ENCODE measurements at regions not wholly inside any gene's neighbourhood (a gene's known extent, or its start where the extent isn't known, plus 50 kb on each side); places are given as distances from the start of the nearest gene placed in this dataset.

DNA sequence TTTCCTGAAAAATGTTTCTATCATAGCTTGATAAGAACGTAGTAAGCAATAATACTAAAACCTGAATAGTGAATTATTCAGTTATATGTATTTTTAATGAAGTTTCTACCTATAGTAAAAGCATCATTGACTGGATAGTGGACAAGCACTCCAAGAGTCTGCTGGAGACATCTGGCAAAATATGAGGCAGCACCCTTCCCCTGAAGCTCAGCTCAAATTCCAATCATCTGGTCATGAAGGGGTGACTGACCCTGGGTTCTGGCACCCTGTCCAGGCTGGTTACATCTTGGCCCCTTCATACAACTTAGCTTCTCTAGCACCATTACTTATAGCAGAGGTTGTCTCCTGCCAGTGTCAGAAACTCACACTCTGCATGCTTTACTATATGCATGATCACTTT, 455.4 kb downstream of the RAP2B start:
- Histone ChIP-seq H3K27ac (ENCODE audit: low read depth in 1 of 2, low read length in 1 of 2) (no peak overlapping the region), H3K36me3 (ENCODE audit: control insufficient read depth in 4 of 4, insufficient read depth in 4 of 4, low read length in 4 of 4) (peaks cover 0 to 4% (median 0%) of the 10 kb centered on the region in 4 donors), H3K9me3 (ENCODE audit: control insufficient read depth in 4 of 4, insufficient read depth in 3 of 4, low read length in 3 of 4) (peaks cover 0 to 3% (median 0%) of the 10 kb centered on the region in 4 donors), H3K27me3 (ENCODE audit: control insufficient read depth in 3 of 3, insufficient read depth in 3 of 3, low read length in 2 of 3) (no peaks in the 10 kb centered on the region), H3K4me3 (no peak overlapping the region), H3K9ac (ENCODE audit: insufficient read depth in 1 of 2, low read length in 2 of 2) (no peak overlapping the region), H3K4me1 (ENCODE audit: control insufficient read depth in 5 of 5, insufficient read depth in 5 of 5, low read length in 5 of 5) (peaks cover 0 to 5% (median 0%) of the 10 kb centered on the region in 5 donors)
- 33 to 56% methylated on average over 1 of the region's 1 CpG for WGBS, 2 donors
- TF ChIP-seq, protein P1, sequence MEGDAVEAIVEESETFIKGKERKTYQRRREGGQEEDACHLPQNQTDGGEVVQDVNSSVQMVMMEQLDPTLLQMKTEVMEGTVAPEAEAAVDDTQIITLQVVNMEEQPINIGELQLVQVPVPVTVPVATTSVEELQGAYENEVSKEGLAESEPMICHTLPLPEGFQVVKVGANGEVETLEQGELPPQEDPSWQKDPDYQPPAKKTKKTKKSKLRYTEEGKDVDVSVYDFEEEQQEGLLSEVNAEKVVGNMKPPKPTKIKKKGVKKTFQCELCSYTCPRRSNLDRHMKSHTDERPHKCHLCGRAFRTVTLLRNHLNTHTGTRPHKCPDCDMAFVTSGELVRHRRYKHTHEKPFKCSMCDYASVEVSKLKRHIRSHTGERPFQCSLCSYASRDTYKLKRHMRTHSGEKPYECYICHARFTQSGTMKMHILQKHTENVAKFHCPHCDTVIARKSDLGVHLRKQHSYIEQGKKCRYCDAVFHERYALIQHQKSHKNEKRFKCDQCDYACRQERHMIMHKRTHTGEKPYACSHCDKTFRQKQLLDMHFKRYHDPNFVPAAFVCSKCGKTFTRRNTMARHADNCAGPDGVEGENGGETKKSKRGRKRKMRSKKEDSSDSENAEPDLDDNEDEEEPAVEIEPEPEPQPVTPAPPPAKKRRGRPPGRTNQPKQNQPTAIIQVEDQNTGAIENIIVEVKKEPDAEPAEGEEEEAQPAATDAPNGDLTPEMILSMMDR (IDR thresholded peaks at IDR 0.05; ENCODE audit: control extremely low read depth, extremely low read depth) = no peak
- no peak for ATAC-seq (ENCODE audit: insufficient read depth, low FRiP score)
- no peak for DNase-seq

DNA sequence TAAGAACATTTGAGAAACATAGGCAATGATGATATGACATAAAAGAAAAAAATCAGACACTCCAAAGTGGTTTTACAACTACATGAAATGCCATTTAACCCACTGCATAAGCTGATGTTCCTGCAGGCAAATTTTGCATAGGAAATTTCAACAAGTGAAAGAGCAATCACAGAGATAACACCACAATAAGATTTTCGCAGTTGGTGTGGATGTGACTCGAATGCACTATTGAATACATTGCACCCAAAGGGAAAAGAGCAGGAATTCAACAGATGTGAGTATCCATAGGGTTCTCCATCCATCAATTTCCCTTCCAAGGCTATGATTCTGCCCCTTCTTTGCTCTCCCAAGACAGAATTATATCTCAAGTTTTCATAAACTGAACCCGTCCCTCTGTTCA, 456.1 kb downstream of the RAP2B start:
- H3K9ac ChIP-seq (ENCODE audit: insufficient read depth in 1 of 2, low read length in 2 of 2) = no peak overlapping the region
- TF ChIP-seq, protein P1 (IDR thresholded peaks at IDR 0.05; ENCODE audit: control extremely low read depth, extremely low read depth) = no peak
- WGBS, 2 donors = 95% methylated on average over 3 of the region's 3 CpGs
- peaks cover 0 to 4% (median 0%) of the 10 kb centered on the region in 4 donors for H3K36me3 ChIP-seq (ENCODE audit: control insufficient read depth in 4 of 4, insufficient read depth in 4 of 4, low read length in 4 of 4)
- H3K4me1 ChIP-seq (ENCODE audit: control insufficient read depth in 5 of 5, insufficient read depth in 5 of 5, low read length in 5 of 5) = peaks cover 0 to 5% (median 0%) of the 10 kb centered on the region in 5 donors
- H3K4me3 ChIP-seq = no peak overlapping the region
- H3K27ac ChIP-seq (ENCODE audit: low read depth in 1 of 2, low read length in 1 of 2) = no peak overlapping the region
- DNase-seq (no peak), ATAC-seq (ENCODE audit: insufficient read depth, low FRiP score) (no peak)
- H3K9me3 ChIP-seq (ENCODE audit: control insufficient read depth in 4 of 4, insufficient read depth in 3 of 4, low read length in 3 of 4) = peaks cover 0 to 3% (median 0%) of the 10 kb centered on the region in 4 donors
- H3K27me3 ChIP-seq (ENCODE audit: control insufficient read depth in 3 of 3, insufficient read depth in 3 of 3, low read length in 2 of 3) = no peaks in the 10 kb centered on the region

DNA sequence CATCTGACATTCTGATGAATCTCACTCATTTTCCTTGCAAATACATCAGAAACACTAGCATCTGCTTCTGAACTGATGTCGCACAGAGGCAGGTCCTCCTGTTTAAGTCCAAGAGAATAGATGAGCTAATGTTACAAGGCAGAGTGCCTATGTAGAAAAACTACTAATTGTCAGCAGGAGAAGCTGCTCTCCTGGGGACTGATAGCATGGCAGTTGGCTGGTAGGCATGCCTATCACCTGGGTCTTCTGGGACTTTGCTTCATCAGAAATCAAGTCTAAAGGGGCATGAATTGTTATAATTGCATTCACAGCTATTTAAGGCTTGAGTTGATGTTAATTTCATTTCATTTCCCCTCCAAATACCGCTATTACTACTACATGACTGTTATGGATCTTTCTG, 457.2 kb downstream of the RAP2B start:
- peaks cover 0 to 3% (median 0%) of the 10 kb centered on the region in 4 donors for H3K9me3 ChIP-seq (ENCODE audit: control insufficient read depth in 4 of 4, insufficient read depth in 3 of 4, low read length in 3 of 4)
- no peak overlapping the region for H3K4me3 ChIP-seq
- DNase-seq (no peak), ATAC-seq (ENCODE audit: insufficient read depth, low FRiP score) (no peak)
- H3K36me3 ChIP-seq (ENCODE audit: control insufficient read depth in 4 of 4, insufficient read depth in 4 of 4, low read length in 4 of 4) = peaks cover 0 to 4% (median 0%) of the 10 kb centered on the region in 4 donors
- no peak overlapping the region for H3K27ac ChIP-seq (ENCODE audit: low read depth in 1 of 2, low read length in 1 of 2)
- H3K4me1 ChIP-seq (ENCODE audit: control insufficient read depth in 5 of 5, insufficient read depth in 5 of 5, low read length in 5 of 5) = peaks cover 0 to 2% (median 0%) of the 10 kb centered on the region in 5 donors
- H3K27me3 ChIP-seq (ENCODE audit: control insufficient read depth in 3 of 3, insufficient read depth in 3 of 3, low read length in 2 of 3) = no peaks in the 10 kb centered on the region
- TF ChIP-seq, protein P1 (IDR thresholded peaks at IDR 0.05; ENCODE audit: control extremely low read depth, extremely low read depth) = no peak
- no peak overlapping the region for H3K9ac ChIP-seq (ENCODE audit: insufficient read depth in 1 of 2, low read length in 2 of 2)
- 94% methylated on average over 2 of the region's 2 CpGs for WGBS, 2 donors

DNA sequence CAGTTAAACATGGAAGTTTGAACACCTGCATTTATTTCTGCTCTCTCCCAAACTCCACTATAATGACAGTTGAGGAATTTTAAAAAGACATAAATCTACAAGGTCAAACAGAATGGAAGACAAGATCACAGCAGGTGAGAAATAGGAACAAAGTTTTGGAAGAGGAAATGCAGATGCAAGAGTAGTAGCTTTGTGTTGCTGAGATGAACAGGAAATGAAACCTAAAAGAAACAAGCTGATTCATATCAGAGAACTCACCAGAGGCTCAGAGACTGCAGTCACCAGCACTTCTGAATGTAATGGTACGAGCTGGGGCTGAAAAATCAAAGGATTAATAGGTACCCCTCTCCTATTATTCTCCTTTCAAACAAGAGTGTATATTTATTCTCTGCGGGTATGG, 459.9 kb downstream of the RAP2B start:
- no peak overlapping the region for H3K9ac ChIP-seq (ENCODE audit: insufficient read depth in 1 of 2, low read length in 2 of 2)
- H3K27me3 ChIP-seq (ENCODE audit: control insufficient read depth in 3 of 3, insufficient read depth in 3 of 3, low read length in 2 of 3) = no peaks in the 10 kb centered on the region
- H3K4me1 ChIP-seq (ENCODE audit: control insufficient read depth in 5 of 5, insufficient read depth in 5 of 5, low read length in 5 of 5) = peaks cover 0 to 11% (median 0%) of the 10 kb centered on the region in 5 donors
- no peak overlapping the region for H3K27ac ChIP-seq (ENCODE audit: low read depth in 1 of 2, low read length in 1 of 2)
- TF ChIP-seq, protein P1 (IDR thresholded peaks at IDR 0.05; ENCODE audit: control extremely low read depth, extremely low read depth) = no peak
- peaks cover 0 to 3% (median 0%) of the 10 kb centered on the region in 4 donors for H3K9me3 ChIP-seq (ENCODE audit: control insufficient read depth in 4 of 4, insufficient read depth in 3 of 4, low read length in 3 of 4)
- H3K4me3 ChIP-seq = no peak overlapping the region
- DNase-seq (no peak), ATAC-seq (ENCODE audit: insufficient read depth, low FRiP score) (no peak)
- H3K36me3 ChIP-seq (ENCODE audit: control insufficient read depth in 4 of 4, insufficient read depth in 4 of 4, low read length in 4 of 4) = peaks cover 0 to 4% (median 0%) of the 10 kb centered on the region in 4 donors
- 54 to 59% methylated on average over 2 of the region's 2 CpGs for WGBS, 2 donors

Data from lung (tissue), 11 donors.